Upper lobe of left lung (tissue), 6 donors: ENCODE measurements at regions not wholly inside any gene's neighbourhood (a gene's known extent, or its start where the extent isn't known, plus 50 kb on each side); places are given as distances from the start of the nearest gene placed in this dataset.

ENCODE experiments used
- ATAC-seq, 2 donors: fragments of 200-7000 bp; cut with Tn5 transposase; one replicate each; pipeline ENCODE4 v1.9.1; 2022; ENCODE audit warnings: mild to moderate bottlenecking in 2 of 2, moderate library complexity in 2 of 2; ENCODE audit not compliant: low FRiP score in 2 of 2
- DNase-seq, 2 donors: peaks; one replicate each; pipeline ENCODE4 v3.0.0-alpha.2; 2019 to 2020
- H3K27ac ChIP-seq, 4 donors: fragments of 200-600 bp; sonication (generic); one replicate each; pipeline ENCODE4 v1.5.1; 2016 to 2019
- H3K27me3 ChIP-seq, 4 donors: fragments of 200-600 bp; sonication (generic); one replicate each; pipeline ENCODE4 v1.5.1; 2017 to 2019
- H3K36me3 ChIP-seq, 4 donors: fragments of 200-600 bp; sonication (generic); one replicate each; pipeline ENCODE4 v1.5.1; 2016 to 2019
- H3K4me1 ChIP-seq, 4 donors: fragments of 200-600 bp; sonication (generic); one replicate each; pipeline ENCODE4 v1.5.1; 2018 to 2019
- H3K4me3 ChIP-seq, 4 donors: fragments of 200-600 bp; sonication (generic); one replicate each; pipeline ENCODE4 v1.5.1; 2017 to 2019; ENCODE audit warnings: mild to moderate bottlenecking in 2 of 4, moderate library complexity in 1 of 4
- H3K9me3 ChIP-seq, 4 donors: fragments of 200-600 bp; sonication (generic); one replicate each; pipeline ENCODE4 v1.5.1; 2018 to 2019
- CTCF ChIP-seq, 6 experiments: fragments of 450-650 bp in 4 of 6; fragments of 200-600 bp in 2 of 6; sonication (generic) in 2 of 6; IDR thresholded peaks; one replicate each; pipeline ENCODE4 v1.5.1; 2016 to 2019; ENCODE audit warnings: antibody characterized with exemption in 6 of 6
- EP300 ChIP-seq, 4 donors: sonication (generic); formaldehyde crosslinking; IDR thresholded peaks; one replicate each; pipeline ENCODE4 v1.5.1; 2017; ENCODE audit warnings: antibody characterized with exemption in 4 of 4, control low read depth in 2 of 4
- POLR2A ChIP-seq, 4 donors: fragments of 450-650 bp; IDR thresholded peaks; one replicate each; pipeline ENCODE4 v1.5.1; 2016 to 2017; ENCODE audit warnings: antibody characterized with exemption in 4 of 4, mild to moderate bottlenecking in 2 of 4
- POLR2AphosphoS5 ChIP-seq, 2 donors: sonication (generic); formaldehyde crosslinking; IDR thresholded peaks; one replicate each; pipeline ENCODE4 v1.5.1; 2017; ENCODE audit warnings: antibody characterized with exemption in 2 of 2
- WGBS, 2 donors: methylation state at CpG; one replicate each; pipeline ENCODE4 v1.1.5; 2017 to 2018; 5-methylcytosine and 5-hydroxymethylcytosine counted together
- donor health status: DM: no; HTN: no; CAD: no; lungs with moderate emphysema.
- donor health status: DM: no; HTN: yes; CAD: no; lungs with severe emphysema.

GRCh38 chr5:142491270-142491669 lies 166.4 kb upstream of the SPRY4 start:
- peak overlapping the region in 2 of 4 donors; percentile 13 to 61 for H3K27ac ChIP-seq
- no peak for ATAC-seq

GRCh38 chr5:142486581-142486980 lies 161.8 kb upstream of the SPRY4 start:
- H3K36me3 ChIP-seq = no peaks in the 10 kb centered on the region
- TF ChIP-seq CTCF (IDR thresholded peaks at IDR 0.05) (no peak), POLR2A (IDR thresholded peaks at IDR 0.05) (no peak), EP300 (IDR thresholded peaks at IDR 0.05) (no peak), POLR2AphosphoS5 (IDR thresholded peaks at IDR 0.05) (no peak)
- no peaks in the 10 kb centered on the region for H3K27me3 ChIP-seq
- H3K9me3 ChIP-seq = no peaks in the 10 kb centered on the region
- no peak for ATAC-seq
- 79 to 85% methylated on average over 2 of the region's 2 CpGs for WGBS, 2 donors
- H3K4me1 ChIP-seq = no peaks in the 10 kb centered on the region
- DNase-seq = no peak
- no peak overlapping the region for H3K4me3 ChIP-seq
- no peak overlapping the region for H3K27ac ChIP-seq

More at GRCh38 chr5:142491270-142491669, 166.4 kb upstream of the SPRY4 start:
- Histone ChIP-seq H3K4me3 (no peak overlapping the region), H3K4me1 (peaks cover 7 to 12% (median 9%) of the 10 kb centered on the region in 4 donors), H3K9me3 (no peaks in the 10 kb centered on the region), H3K27me3 (no peaks in the 10 kb centered on the region), H3K36me3 (no peaks in the 10 kb centered on the region)
- WGBS, 2 donors = 61 to 72% methylated on average over 8 of the region's 8 CpGs
- no peak for TF ChIP-seq POLR2AphosphoS5 (IDR thresholded peaks at IDR 0.05)
- no peak for TF ChIP-seq POLR2A (IDR thresholded peaks at IDR 0.05)
- no peak for DNase-seq

- no peak overlapping the region for H3K4me3 ChIP-seq
- no peaks in the 10 kb centered on the region for H3K9me3 ChIP-seq
- H3K27ac ChIP-seq = no peak overlapping the region
- ATAC-seq (no peak), DNase-seq (no peak)
- H3K36me3 ChIP-seq = no peaks in the 10 kb centered on the region
- H3K27me3 ChIP-seq = no peaks in the 10 kb centered on the region
- WGBS, 2 donors = 51 to 85% methylated on average over 2 of the region's 2 CpGs
- H3K4me1 ChIP-seq = no peaks in the 10 kb centered on the region
- TF ChIP-seq POLR2AphosphoS5 (IDR thresholded peaks at IDR 0.05) = no peak
- TF ChIP-seq CTCF (IDR thresholded peaks at IDR 0.05) = no peak
- TF ChIP-seq POLR2A (IDR thresholded peaks at IDR 0.05) = no peak
- TF ChIP-seq EP300 (IDR thresholded peaks at IDR 0.05) = no peak
Measured at GRCh38 chr5:142486020-142486419, 161.2 kb upstream of the SPRY4 start.

GRCh38 chr5:142484821-142485387 lies 160.1 kb upstream of the SPRY4 start:
- H3K4me1 ChIP-seq = no peaks in the 10 kb centered on the region
- DNase-seq (no peak), ATAC-seq (no peak)
- H3K36me3 ChIP-seq = no peaks in the 10 kb centered on the region
- no peak overlapping the region for H3K4me3 ChIP-seq
- no peaks in the 10 kb centered on the region for H3K27me3 ChIP-seq
- no peaks in the 10 kb centered on the region for H3K9me3 ChIP-seq
- no peak overlapping the region for H3K27ac ChIP-seq
- 85 to 93% methylated on average over 1 to 2 of the region's 2 CpGs for WGBS, 2 donors
- TF ChIP-seq POLR2AphosphoS5 (IDR thresholded peaks at IDR 0.05) (no peak), CTCF (IDR thresholded peaks at IDR 0.05) (no peak), POLR2A (IDR thresholded peaks at IDR 0.05) (no peak), EP300 (IDR thresholded peaks at IDR 0.05) (no peak)

- Histone ChIP-seq H3K27ac (no peak overlapping the region), H3K27me3 (no peaks in the 10 kb centered on the region), H3K4me1 (no peaks in the 10 kb centered on the region), H3K4me3 (no peak overlapping the region), H3K36me3 (no peaks in the 10 kb centered on the region), H3K9me3 (peaks cover 0 to 8% (median 7%) of the 10 kb centered on the region in 4 donors)
- TF ChIP-seq EP300 (IDR thresholded peaks at IDR 0.05) (no peak), POLR2A (IDR thresholded peaks at IDR 0.05) (no peak), POLR2AphosphoS5 (IDR thresholded peaks at IDR 0.05) (no peak), CTCF (IDR thresholded peaks at IDR 0.05) (no peak)
- DNase-seq (no peak), ATAC-seq (no peak)
- WGBS, 2 donors = 88 to 94% methylated on average over 2 of the region's 2 CpGs
Measured at GRCh38 chr5:142482207-142482606, 157.4 kb upstream of the SPRY4 start.
